GM12878 (cell line): ENCODE measurements at regions not wholly inside any gene's neighbourhood (a gene's known extent, or its start where the extent isn't known, plus 50 kb on each side); places are given as distances from the start of the nearest gene placed in this dataset.

Experiments
- ATAC-seq: fragments of 200-7000 bp; cut with Tn5 transposase; 3 replicates; pipeline ENCODE4 v1.9.1; 2020; ENCODE audit warnings: mild to moderate bottlenecking, moderate library complexity
- BruUV-seq: library from RNA; stranded (reverse); fragments of 400-500 nt; replicated peaks from 2 replicates; lab custom pipeline; 2021; lab: Mats Ljungman, UMichigan
- CTCF ChIA-PET: fragments of 300-600 bp; sonication (Branson Sonifier 250); formaldehyde crosslinking; extraction: SDS; loops from one replicate; lab custom pipeline; 2021; ENCODE audit warnings: inconsistent platforms; lab: Yijun Ruan, JAX
- POLR2A ChIA-PET: fragments of 350-600 bp; formaldehyde crosslinking; extraction: SDS; loops from one replicate; lab custom pipeline; 2021; ENCODE audit warnings: inconsistent platforms; lab: Charles Lee
- RAD21 ChIA-PET: fragments of 300-600 bp; sonication (Branson Sonifier 250); formaldehyde crosslinking; loops from one replicate; lab custom pipeline; 2023; ENCODE audit warnings: antibody characterized with exemption; ENCODE audit not compliant: unreplicated experiment; lab: Charles Lee
- SMC1A ChIA-PET: fragments of 300-600 bp; sonication (Branson Sonifier 250); formaldehyde crosslinking; loops from one replicate; lab custom pipeline; 2023; ENCODE audit not compliant: unreplicated experiment, uncharacterized antibody; lab: Charles Lee
- DNase-seq: peaks from one replicate; pipeline ENCODE4 v3.0.0-alpha.2; 2011; ENCODE audit warnings: low read depth, low spot score
- FAIRE-seq: peaks from 3 replicates; lab custom pipeline; 2011; peaks lifted over from hg19 to GRCh38; lab: Jason Lieb, UNC
- H2AFZ ChIP-seq: 2 replicates; pipeline ENCODE4 v1.6.0; 2011; ENCODE audit warnings: low read depth, low read length, control low read depth; ENCODE audit not compliant: control insufficient read depth
- H3K27ac ChIP-seq: 2 replicates; pipeline ENCODE4 v1.5.1; 2011; ENCODE audit warnings: control low read depth; ENCODE audit not compliant: control insufficient read depth, insufficient read depth
- H3K27me3 ChIP-seq, 2 experiments: replicated peaks in 1 of 2; 2 replicates each; pipeline versions ENCODE4 v1.6.0 to v1.6.1; 2011; ENCODE audit warnings: low read length in 1 of 2; ENCODE audit not compliant: control insufficient read depth in 2 of 2, insufficient read depth in 2 of 2
- H3K36me3 ChIP-seq, 2 experiments: 2 replicates each; pipeline ENCODE4 v1.5.1; 2011; ENCODE audit warnings: low read length in 1 of 2; ENCODE audit not compliant: control insufficient read depth in 2 of 2, insufficient read depth in 2 of 2
- H3K4me1 ChIP-seq: 2 replicates; pipeline ENCODE4 v1.6.1; 2011; ENCODE audit warnings: mild to moderate bottlenecking, low read length, moderate library complexity, mixed read lengths; ENCODE audit not compliant: control insufficient read depth, insufficient read depth
- H3K4me2 ChIP-seq: 2 replicates; pipeline ENCODE4 v1.6.0; 2011; ENCODE audit warnings: control low read depth; ENCODE audit not compliant: control insufficient read depth, insufficient read depth
- H3K4me3 ChIP-seq: fragments of 200-600 bp; sonication (generic); 2 replicates; pipeline ENCODE4 v1.5.1; 2016
- H3K79me2 ChIP-seq: 2 replicates; pipeline ENCODE4 v1.6.0; 2011; ENCODE audit warnings: low read length; ENCODE audit not compliant: control insufficient read depth, insufficient read depth
- H3K9ac ChIP-seq: 2 replicates; pipeline ENCODE4 v1.8.0; 2011; ENCODE audit warnings: low read length, control low read depth, mixed read lengths; ENCODE audit not compliant: control insufficient read depth, insufficient read depth
- H3K9me3 ChIP-seq: replicated peaks from 3 replicates; pipeline ENCODE4 v1.5.1; 2011; ENCODE audit warnings: mild to moderate bottlenecking, low read length; ENCODE audit not compliant: control insufficient read depth, insufficient read depth
- H4K20me1 ChIP-seq: 2 replicates; pipeline ENCODE4 v1.6.0; 2011; ENCODE audit not compliant: control insufficient read depth, insufficient read depth
- CUX1 ChIP-seq: IDR thresholded peaks from 2 replicates; pipeline ENCODE4 v1.6.1; 2012; ENCODE audit warnings: improper control_type of control experiment, low read depth, low read length; ENCODE audit not compliant: insufficient replicate concordance
- EED ChIP-seq: sonication (generic); IDR thresholded peaks from 2 replicates; pipeline ENCODE4 v1.6.1; 2016; ENCODE audit warnings: antibody characterized with exemption, low read depth
- MXI1 ChIP-seq: fragments of 150-350 bp; IDR thresholded peaks from 2 replicates; pipeline ENCODE4 v1.6.1; 2011; ENCODE audit warnings: low read depth, mild to moderate bottlenecking, inconsistent platforms, low read length, improper control_type of control experiment
- NBN ChIP-seq: fragments of 450-650 bp; IDR thresholded peaks from 2 replicates; pipeline ENCODE4 v1.6.1; 2016
- PAX5 ChIP-seq: IDR thresholded peaks from 2 replicates; pipeline ENCODE4 v1.6.1; 2011; ENCODE audit warnings: low read depth, low read length, borderline replicate concordance
- RELB ChIP-seq: fragments of 450-650 bp; IDR thresholded peaks from 2 replicates; pipeline ENCODE4 v1.6.1; 2017; ENCODE audit warnings: low read depth, mild to moderate bottlenecking, moderate library complexity
- SP1 ChIP-seq: IDR thresholded peaks from one replicate; pipeline ENCODE4 v1.6.1; 2011; ENCODE audit warnings: low read depth, low read length
- USF2 ChIP-seq: IDR thresholded peaks from 2 replicates; pipeline ENCODE4 v1.6.1; 2011; ENCODE audit warnings: low read depth, low read length, improper control_type of control experiment, borderline replicate concordance
- ZNF592 ChIP-seq: fragments of 450-650 bp; IDR thresholded peaks from 2 replicates; pipeline ENCODE4 v1.6.1; 2017; ENCODE audit warnings: mild to moderate bottlenecking, moderate library complexity
- WGBS: methylation state at CpG from one replicate; pipeline ENCODE4 v1.1.6; 2016; ENCODE audit warnings: low lambda C conversion rate; ENCODE audit not compliant: insufficient replicate concordance, insufficient coverage; ENCODE audit errors: missing lambda C conversion rate; 5-methylcytosine and 5-hydroxymethylcytosine counted together
- in situ Hi-C: fragments of 300-500 bp; cut with MboI; formaldehyde crosslinking; loops from 9 replicates; pipeline ENCODE4 v1.14.3; 2018; ENCODE audit warnings: mixed read lengths
- intact Hi-C: fragments of 100-400 bp; cut with micrococcal nuclease; formaldehyde crosslinking; loops from one replicate; pipeline ENCODE4 v1.14.2; 2022; ENCODE audit not compliant: unreplicated experiment

GRCh38 chr16:65666132-65666941 lies 544.5 kb upstream of the CDH11 start (continued):
- TF ChIP-seq CUX1 (no peak), MXI1 (no peak), SP1 (no peak)

- ChIA-PET RAD21 (no interaction called here), CTCF (no interaction called here), SMC1A (no interaction called here), POLR2A (interaction anchor here (1.2 kb wide), 1 partner anchor 9 kb away, joined by 3 read pairs; no protein-coding TSS in a partner anchor)
- intact Hi-C loops (no loop called here), in situ Hi-C loops (no loop called here)
- H2AFZ ChIP-seq: no peak overlapping the region
- no peaks in the 10 kb centered on the region; the same call in 2 of the 3 replicates for H3K9me3 ChIP-seq
- DNase-seq: no peak
- no peak overlapping the region for H3K4me2 ChIP-seq
- no peaks in the 10 kb centered on the region for H3K79me2 ChIP-seq
- H3K36me3 ChIP-seq: no peaks in the 10 kb centered on the region
- no TSS peak for BruUV-seq
- no peaks in the 10 kb centered on the region for H4K20me1 ChIP-seq
- no peak overlapping the region for H3K4me3 ChIP-seq
- no peaks in the 10 kb centered on the region for H3K27me3 ChIP-seq
- WGBS: 4% methylated on average over 3 of the region's 3 CpGs
- H3K27ac ChIP-seq: no peak overlapping the region
- no peak for FAIRE-seq
- no peak overlapping the region for H3K9ac ChIP-seq
- H3K4me1 ChIP-seq: no peaks in the 10 kb centered on the region
- no peak for ATAC-seq
- TF ChIP-seq RELB: no peak
- TF ChIP-seq EED: no peak
- TF ChIP-seq NBN: no peak
- TF ChIP-seq PAX5: no peak
- TF ChIP-seq ZNF592: no peak
- TF ChIP-seq USF2: no peak
Observed at GRCh38 chr16:65665586-65665985, 543.7 kb upstream of the CDH11 start.
